ENCODE measurements at regions not wholly inside any gene's neighbourhood (a gene's known extent, or its start where the extent isn't known, plus 50 kb on each side); places are given as distances from the start of the nearest gene placed in this dataset.

DNA sequence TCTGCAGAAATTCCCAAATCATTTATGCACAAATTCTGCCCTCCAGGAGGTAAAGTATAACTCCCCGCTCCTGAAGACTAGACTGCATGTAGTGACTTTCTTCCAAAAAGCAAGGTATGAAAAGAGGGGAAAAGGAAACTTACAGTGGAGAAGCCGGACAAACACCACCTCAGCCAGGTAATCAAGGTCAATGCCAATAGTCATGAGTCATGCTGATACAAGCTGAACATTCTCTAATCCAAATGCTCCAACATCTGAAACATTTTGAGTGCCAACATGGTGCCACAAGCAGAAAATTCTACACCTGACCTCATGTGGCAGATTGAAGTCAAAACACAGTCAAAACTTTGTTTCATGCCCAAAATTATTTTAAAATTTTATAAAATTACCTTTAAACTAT lies 165.6 kb downstream of the FOXA2 start:
- ChIA-PET POLR2A (ENCODE audit: unreplicated experiment) (no interaction called here), CTCF (no interaction called here)
- Histone ChIP-seq H3K4me3 (ENCODE audit: low read length) (no peak overlapping the region), H3K9me3 (ENCODE audit: low read length) (no peaks in the 10 kb centered on the region), H3K9me2 (replicated peaks; ENCODE audit: low read length) (no peaks in the 10 kb centered on the region), H3F3A (ENCODE audit: low read length, unreplicated experiment) (no peaks in the 10 kb centered on the region), H3K79me2 (ENCODE audit: low read length) (no peaks in the 10 kb centered on the region), H3K27me3 (ENCODE audit: low read length) (no peaks in the 10 kb centered on the region), H3K4me2 (ENCODE audit: low read length) (no peak overlapping the region), H3K36me3 (ENCODE audit: low read depth, low read length) (no peaks in the 10 kb centered on the region), H3K9ac (ENCODE audit: low read length) (no peak overlapping the region), H2AFZ (ENCODE audit: low read length) (no peak overlapping the region), H3K27ac (ENCODE audit: low read length) (no peak overlapping the region), H3K4me1 (ENCODE audit: insufficient read depth, low read length) (no peaks in the 10 kb centered on the region), H4K20me1 (ENCODE audit: low read length) (no peaks in the 10 kb centered on the region)
- intact Hi-C loops (cut with micrococcal nuclease) = no loop called here
- no peak for TF ChIP-seq EZH2phosphoT487 (IDR thresholded peaks at IDR 0.05; ENCODE audit: borderline replicate concordance, low read length)
- TF ChIP-seq EZH2 (IDR thresholded peaks at IDR 0.05; ENCODE audit: low read length, unreplicated experiment) = no peak
- TF ChIP-seq CTCF (conservative IDR thresholded peaks at IDR 0.05; ENCODE audit: low read depth, low read length) = no peak
- BruUV-seq (replicated peaks) = no TSS peak
- DNase-seq (peak; percentile 27), ATAC-seq (no peak)

DNA sequence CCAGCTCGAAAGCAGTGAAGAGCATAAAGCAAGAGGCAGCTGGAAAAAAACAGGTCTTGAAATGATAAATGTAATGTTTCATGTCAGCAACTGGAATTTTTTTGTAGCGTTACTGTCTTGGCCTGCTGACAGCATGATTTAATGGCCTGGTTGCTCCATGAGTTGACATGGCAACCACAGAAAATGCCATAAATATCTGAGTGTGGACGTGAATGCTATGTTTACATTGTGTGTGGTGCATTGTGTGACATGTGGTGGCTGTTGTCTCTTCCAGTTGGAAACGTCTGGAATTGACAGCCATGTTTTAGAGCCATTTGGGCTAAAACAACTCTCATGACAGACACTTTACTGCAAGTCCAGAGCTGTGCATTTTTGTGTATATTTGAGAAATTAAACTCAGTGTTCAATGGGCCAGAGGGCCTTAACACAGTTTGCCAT lies 170.0 kb downstream of the FOXA2 start:
- ATAC-seq (no peak), DNase-seq (peak; percentile 56)
- Histone ChIP-seq H3K79me2 (ENCODE audit: low read length) (no peaks in the 10 kb centered on the region), H3K9ac (ENCODE audit: low read length) (no peak overlapping the region), H3K36me3 (ENCODE audit: low read depth, low read length) (no peaks in the 10 kb centered on the region), H3K4me1 (ENCODE audit: insufficient read depth, low read length) (0 out of 2 replicates have a peak, but pooled peaks cover 3% of the 10 kb centered on the region), H3F3A (ENCODE audit: low read length, unreplicated experiment) (no peaks in the 10 kb centered on the region), H3K9me3 (ENCODE audit: low read length) (no peaks in the 10 kb centered on the region), H3K4me2 (ENCODE audit: low read length) (no peak overlapping the region), H3K9me2 (replicated peaks; ENCODE audit: low read length) (no peaks in the 10 kb centered on the region), H3K4me3 (ENCODE audit: low read length) (no peak overlapping the region), H3K27me3 (ENCODE audit: low read length) (no peaks in the 10 kb centered on the region), H4K20me1 (ENCODE audit: low read length) (no peaks in the 10 kb centered on the region), H2AFZ (ENCODE audit: low read length) (peak overlapping the region; percentile 12; the same call in 1 of the 2 replicates), H3K27ac (ENCODE audit: low read length) (no peak overlapping the region)
- CTCF ChIA-PET = no interaction called here
- no TSS peak for BruUV-seq (replicated peaks)
- POLR2A ChIA-PET (ENCODE audit: unreplicated experiment) = no interaction called here
- TF ChIP-seq EZH2 (IDR thresholded peaks at IDR 0.05; ENCODE audit: low read length, unreplicated experiment) (no peak), CTCF (conservative IDR thresholded peaks at IDR 0.05; ENCODE audit: low read depth, low read length) (no peak), EZH2phosphoT487 (IDR thresholded peaks at IDR 0.05; ENCODE audit: borderline replicate concordance, low read length) (no peak)
- intact Hi-C loops (cut with micrococcal nuclease) = no loop called here

DNA sequence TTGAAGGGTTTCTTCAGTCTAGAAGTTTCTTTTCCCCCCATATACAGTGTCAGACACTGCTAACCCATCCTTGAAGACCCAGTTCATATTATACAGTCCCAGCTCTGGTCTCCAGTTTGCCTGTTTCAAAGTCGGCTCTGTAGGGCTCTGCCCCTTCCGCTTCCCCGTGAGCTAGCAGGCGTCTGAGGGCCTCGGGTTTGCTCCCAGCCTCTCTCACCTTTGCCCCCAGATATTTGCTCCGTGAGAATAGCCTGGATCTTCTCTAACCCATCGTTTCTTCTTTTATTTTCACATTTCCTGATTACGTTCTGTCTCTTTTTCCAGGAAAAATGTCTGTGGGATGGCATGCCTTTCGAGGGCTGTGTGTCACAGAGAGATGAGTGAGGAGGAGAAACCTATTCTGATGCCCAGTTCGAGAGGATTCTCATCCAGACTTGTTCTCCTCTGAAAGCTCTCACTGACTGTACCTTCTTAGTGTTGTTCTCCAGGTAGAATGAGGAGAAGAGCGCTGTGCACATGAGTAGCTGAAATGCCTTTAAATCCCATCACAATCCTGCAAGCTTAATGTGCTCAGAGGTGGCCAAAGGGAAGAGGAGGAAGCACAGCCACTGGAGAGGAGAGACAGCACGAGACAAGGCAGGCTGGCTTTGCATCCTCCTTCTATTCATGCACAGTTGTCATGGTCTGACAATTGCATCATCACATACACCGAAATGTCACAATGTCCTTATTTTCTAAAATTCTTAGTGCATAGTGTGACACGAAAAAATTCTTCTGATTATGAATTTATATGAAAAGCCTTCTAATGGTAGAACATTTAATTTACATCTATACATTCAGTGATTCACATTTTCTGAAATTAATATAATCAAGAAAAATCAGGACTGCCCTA lies 171.1 kb downstream of the FOXA2 start:
- no peaks in the 10 kb centered on the region for H3F3A ChIP-seq (ENCODE audit: low read length, unreplicated experiment)
- no peaks in the 10 kb centered on the region for H3K79me2 ChIP-seq (ENCODE audit: low read length)
- no peak for TF ChIP-seq EZH2phosphoT487 (IDR thresholded peaks at IDR 0.05; ENCODE audit: borderline replicate concordance, low read length)
- TF ChIP-seq CTCF (conservative IDR thresholded peaks at IDR 0.05; ENCODE audit: low read depth, low read length) = no peak
- no peak overlapping the region for H3K4me2 ChIP-seq (ENCODE audit: low read length)
- no peak overlapping the region for H3K27ac ChIP-seq (ENCODE audit: low read length)
- ChIA-PET CTCF (no interaction called here), POLR2A (ENCODE audit: unreplicated experiment) (no interaction called here)
- no peak overlapping the region for H3K4me3 ChIP-seq (ENCODE audit: low read length)
- no peaks in the 10 kb centered on the region for H3K9me3 ChIP-seq (ENCODE audit: low read length)
- DNase-seq (no peak), ATAC-seq (no peak)
- no peak overlapping the region for H3K9ac ChIP-seq (ENCODE audit: low read length)
- BruUV-seq (replicated peaks) = no TSS peak
- H2AFZ ChIP-seq (ENCODE audit: low read length) = peak overlapping the region; percentile 5; the same call in 1 of the 2 replicates
- intact Hi-C loops (cut with micrococcal nuclease) = no loop called here
- H3K9me2 ChIP-seq (replicated peaks; ENCODE audit: low read length) = no peaks in the 10 kb centered on the region
- H4K20me1 ChIP-seq (ENCODE audit: low read length) = no peaks in the 10 kb centered on the region
- no peaks in the 10 kb centered on the region for H3K36me3 ChIP-seq (ENCODE audit: low read depth, low read length)
- 0 out of 2 replicates have a peak, but pooled peaks cover 3% of the 10 kb centered on the region for H3K4me1 ChIP-seq (ENCODE audit: insufficient read depth, low read length)
- H3K27me3 ChIP-seq (ENCODE audit: low read length) = no peaks in the 10 kb centered on the region

Data from PC-3 (cell line).